ENCODE measurements at regions not wholly inside any gene's neighbourhood (a gene's known extent, or its start where the extent isn't known, plus 50 kb on each side); places are given as distances from the start of the nearest gene placed in this dataset.

DNA sequence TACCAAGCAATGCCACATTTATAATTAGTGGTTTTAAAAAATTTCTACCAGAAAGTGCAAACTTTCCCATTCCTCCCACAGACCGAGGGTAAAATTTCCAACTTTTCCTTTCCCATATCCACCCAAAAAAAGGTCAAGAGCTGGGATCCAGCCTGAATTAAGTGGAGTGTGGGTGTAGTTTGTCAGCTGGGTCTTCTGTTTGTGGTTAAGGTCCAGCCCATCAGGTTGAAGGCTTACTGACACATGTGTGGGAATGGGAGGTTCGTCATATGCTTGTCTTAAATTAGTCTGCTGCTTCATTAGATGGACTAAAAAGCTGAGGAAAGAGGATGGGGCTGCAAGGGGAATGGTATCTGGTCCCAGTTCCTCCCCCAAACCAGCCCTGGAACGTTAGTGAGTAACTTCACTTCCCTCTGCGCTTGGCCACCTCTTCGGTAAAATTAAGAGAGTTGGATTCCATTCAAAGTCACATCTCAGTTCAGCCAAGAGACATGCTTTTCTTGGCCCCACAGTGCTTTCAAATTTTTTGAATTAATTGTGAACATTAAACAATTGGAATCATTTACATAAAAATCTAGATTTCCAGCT lies 59.0 kb upstream of the PLCL2 start (continued):
- no peak for TF ChIP-seq BMI1 (IDR thresholded peaks at IDR 0.05; ENCODE audit: borderline replicate concordance)
- no peak for TF ChIP-seq CHD1 (IDR thresholded peaks at IDR 0.05; ENCODE audit: low read depth, low read length)
- TF ChIP-seq, protein P1, sequence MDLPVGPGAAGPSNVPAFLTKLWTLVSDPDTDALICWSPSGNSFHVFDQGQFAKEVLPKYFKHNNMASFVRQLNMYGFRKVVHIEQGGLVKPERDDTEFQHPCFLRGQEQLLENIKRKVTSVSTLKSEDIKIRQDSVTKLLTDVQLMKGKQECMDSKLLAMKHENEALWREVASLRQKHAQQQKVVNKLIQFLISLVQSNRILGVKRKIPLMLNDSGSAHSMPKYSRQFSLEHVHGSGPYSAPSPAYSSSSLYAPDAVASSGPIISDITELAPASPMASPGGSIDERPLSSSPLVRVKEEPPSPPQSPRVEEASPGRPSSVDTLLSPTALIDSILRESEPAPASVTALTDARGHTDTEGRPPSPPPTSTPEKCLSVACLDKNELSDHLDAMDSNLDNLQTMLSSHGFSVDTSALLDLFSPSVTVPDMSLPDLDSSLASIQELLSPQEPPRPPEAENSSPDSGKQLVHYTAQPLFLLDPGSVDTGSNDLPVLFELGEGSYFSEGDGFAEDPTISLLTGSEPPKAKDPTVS (IDR thresholded peaks at IDR 0.05; ENCODE audit: low read depth, low read length): no peak
- TF ChIP-seq EZH2 (IDR thresholded peaks at IDR 0.05; ENCODE audit: borderline replicate concordance, control insufficient read depth, low read depth, low read length): no peak
- no peak for TF ChIP-seq REST (IDR thresholded peaks at IDR 0.05; ENCODE audit: low read depth, low read length)
- TF ChIP-seq, protein P2, sequence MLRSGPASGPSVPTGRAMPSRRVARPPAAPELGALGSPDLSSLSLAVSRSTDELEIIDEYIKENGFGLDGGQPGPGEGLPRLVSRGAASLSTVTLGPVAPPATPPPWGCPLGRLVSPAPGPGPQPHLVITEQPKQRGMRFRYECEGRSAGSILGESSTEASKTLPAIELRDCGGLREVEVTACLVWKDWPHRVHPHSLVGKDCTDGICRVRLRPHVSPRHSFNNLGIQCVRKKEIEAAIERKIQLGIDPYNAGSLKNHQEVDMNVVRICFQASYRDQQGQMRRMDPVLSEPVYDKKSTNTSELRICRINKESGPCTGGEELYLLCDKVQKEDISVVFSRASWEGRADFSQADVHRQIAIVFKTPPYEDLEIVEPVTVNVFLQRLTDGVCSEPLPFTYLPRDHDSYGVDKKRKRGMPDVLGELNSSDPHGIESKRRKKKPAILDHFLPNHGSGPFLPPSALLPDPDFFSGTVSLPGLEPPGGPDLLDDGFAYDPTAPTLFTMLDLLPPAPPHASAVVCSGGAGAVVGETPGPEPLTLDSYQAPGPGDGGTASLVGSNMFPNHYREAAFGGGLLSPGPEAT (IDR thresholded peaks at IDR 0.05; ENCODE audit: low read depth): no peak
- TF ChIP-seq, protein P3, sequence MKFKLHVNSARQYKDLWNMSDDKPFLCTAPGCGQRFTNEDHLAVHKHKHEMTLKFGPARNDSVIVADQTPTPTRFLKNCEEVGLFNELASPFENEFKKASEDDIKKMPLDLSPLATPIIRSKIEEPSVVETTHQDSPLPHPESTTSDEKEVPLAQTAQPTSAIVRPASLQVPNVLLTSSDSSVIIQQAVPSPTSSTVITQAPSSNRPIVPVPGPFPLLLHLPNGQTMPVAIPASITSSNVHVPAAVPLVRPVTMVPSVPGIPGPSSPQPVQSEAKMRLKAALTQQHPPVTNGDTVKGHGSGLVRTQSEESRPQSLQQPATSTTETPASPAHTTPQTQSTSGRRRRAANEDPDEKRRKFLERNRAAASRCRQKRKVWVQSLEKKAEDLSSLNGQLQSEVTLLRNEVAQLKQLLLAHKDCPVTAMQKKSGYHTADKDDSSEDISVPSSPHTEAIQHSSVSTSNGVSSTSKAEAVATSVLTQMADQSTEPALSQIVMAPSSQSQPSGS (IDR thresholded peaks at IDR 0.05; ENCODE audit: low read length): no peak
- no peak for TF ChIP-seq E2F8 (IDR thresholded peaks at IDR 0.05; ENCODE audit: low read depth, partially characterized antibody)
